BJ (cell line): ENCODE measurements at regions not wholly inside any gene's neighbourhood (a gene's known extent, or its start where the extent isn't known, plus 50 kb on each side); places are given as distances from the start of the nearest gene placed in this dataset.

Experiments
- CTCF ChIA-PET: fragments of 350-600 bp; formaldehyde crosslinking; extraction: SDS; loops from one replicate; lab custom pipeline; 2021; ENCODE audit warnings: antibody characterized with exemption, inconsistent platforms; lab: Yijun Ruan, JAX
- POLR2A ChIA-PET: fragments of 300-600 bp; sonication (Branson Sonifier 250); formaldehyde crosslinking; extraction: SDS; loops from one replicate; lab custom pipeline; 2021; ENCODE audit warnings: antibody characterized with exemption; lab: Charles Lee
- DNase-seq: peaks from one replicate; pipeline ENCODE4 v3.0.0-alpha.2; 2011; ENCODE audit warnings: low read depth
- H3K27me3 ChIP-seq: 2 replicates; pipeline ENCODE4 v1.6.0; 2011; ENCODE audit warnings: low read length; ENCODE audit not compliant: control insufficient read depth, insufficient read depth
- H3K36me3 ChIP-seq: 2 replicates; pipeline ENCODE4 v1.5.1; 2011; ENCODE audit warnings: low read length; ENCODE audit not compliant: control insufficient read depth, insufficient read depth
- H3K4me3 ChIP-seq: 2 replicates; pipeline ENCODE4 v1.5.1; 2011; ENCODE audit warnings: low read depth, mild to moderate bottlenecking, control low read depth, low read length
- TF ChIP-seq, protein P1 (sequence below): IDR thresholded peaks from 2 replicates; pipeline ENCODE4 v1.5.1; 2011; ENCODE audit warnings: low read depth, mild to moderate bottlenecking, control low read depth, inconsistent platforms, low read length, moderate library complexity; ENCODE audit not compliant: insufficient read depth

DNA sequence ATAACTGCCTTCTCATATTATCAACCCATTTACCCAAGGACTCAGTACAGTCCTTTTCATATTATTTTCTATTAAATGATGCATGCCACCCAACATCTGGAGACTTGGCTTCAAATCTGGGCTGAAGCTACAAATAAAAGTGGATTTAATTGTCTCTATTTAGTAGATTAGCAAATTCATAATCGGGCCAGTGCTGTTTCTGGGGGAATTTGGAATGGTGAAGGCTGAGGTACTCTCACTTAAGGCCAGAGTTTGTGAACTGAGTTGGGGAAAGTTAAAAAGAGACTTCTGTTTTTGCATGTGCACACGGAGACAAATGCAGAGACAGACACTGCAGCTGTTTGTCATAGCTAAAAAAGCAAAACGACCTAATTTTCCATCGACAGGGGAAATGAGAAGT is 100.9 kb downstream of the PFDN4 start:
- TF ChIP-seq, protein P1, sequence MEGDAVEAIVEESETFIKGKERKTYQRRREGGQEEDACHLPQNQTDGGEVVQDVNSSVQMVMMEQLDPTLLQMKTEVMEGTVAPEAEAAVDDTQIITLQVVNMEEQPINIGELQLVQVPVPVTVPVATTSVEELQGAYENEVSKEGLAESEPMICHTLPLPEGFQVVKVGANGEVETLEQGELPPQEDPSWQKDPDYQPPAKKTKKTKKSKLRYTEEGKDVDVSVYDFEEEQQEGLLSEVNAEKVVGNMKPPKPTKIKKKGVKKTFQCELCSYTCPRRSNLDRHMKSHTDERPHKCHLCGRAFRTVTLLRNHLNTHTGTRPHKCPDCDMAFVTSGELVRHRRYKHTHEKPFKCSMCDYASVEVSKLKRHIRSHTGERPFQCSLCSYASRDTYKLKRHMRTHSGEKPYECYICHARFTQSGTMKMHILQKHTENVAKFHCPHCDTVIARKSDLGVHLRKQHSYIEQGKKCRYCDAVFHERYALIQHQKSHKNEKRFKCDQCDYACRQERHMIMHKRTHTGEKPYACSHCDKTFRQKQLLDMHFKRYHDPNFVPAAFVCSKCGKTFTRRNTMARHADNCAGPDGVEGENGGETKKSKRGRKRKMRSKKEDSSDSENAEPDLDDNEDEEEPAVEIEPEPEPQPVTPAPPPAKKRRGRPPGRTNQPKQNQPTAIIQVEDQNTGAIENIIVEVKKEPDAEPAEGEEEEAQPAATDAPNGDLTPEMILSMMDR: no peak
- ChIA-PET POLR2A (no interaction called here), CTCF (no interaction called here)
- Histone ChIP-seq H3K36me3 (no peaks in the 10 kb centered on the region), H3K4me3 (no peak overlapping the region), H3K27me3 (no peaks in the 10 kb centered on the region)
- no peak for DNase-seq

DNA sequence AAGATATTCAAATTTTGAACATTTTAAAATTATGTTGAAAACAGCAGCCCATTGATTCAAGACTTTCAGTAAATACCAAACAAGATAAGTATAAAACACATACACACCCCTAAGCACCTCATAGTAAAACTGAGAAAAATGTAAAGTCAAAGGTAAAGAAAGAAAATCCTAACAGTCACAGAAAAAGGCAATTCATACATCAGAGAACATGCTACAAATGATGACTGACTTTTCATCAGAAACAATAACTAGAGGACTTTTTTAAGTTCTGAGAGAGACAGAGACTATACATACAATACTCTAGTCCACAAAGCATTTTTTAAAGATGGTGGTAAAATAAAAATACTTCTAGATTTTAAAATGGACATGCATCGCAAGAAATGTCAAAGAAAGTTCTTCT is 111.0 kb downstream of the PFDN4 start:
- DNase-seq: no peak
- no peaks in the 10 kb centered on the region for H3K36me3 ChIP-seq
- H3K27me3 ChIP-seq: no peaks in the 10 kb centered on the region
- CTCF ChIA-PET: no interaction called here
- TF ChIP-seq, protein P1: no peak
- H3K4me3 ChIP-seq: no peak overlapping the region
- POLR2A ChIA-PET: no interaction called here

DNA sequence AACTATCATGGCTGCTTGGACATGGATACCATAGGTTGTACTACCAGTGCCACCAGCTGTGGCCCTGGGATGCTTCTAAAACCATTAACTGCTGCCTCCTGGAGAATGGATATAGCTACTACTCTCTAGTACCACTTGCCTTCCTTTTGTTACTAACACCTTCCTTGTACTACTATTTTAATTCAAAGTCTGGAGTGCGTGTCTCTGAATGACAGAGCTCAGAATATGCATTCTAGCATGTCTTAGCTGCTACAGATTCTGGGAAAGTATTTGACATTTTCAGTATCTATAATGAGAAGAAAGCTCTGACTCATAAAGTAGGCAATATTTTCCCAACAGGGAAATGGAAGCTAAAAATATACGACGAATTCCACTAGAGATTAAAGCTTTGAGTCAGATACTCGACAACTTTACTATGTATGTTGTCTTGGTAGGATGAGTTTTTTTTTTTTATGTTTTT is 112.3 kb downstream of the PFDN4 start:
- TF ChIP-seq, protein P1: no peak
- no peak overlapping the region for H3K4me3 ChIP-seq
- H3K36me3 ChIP-seq: no peaks in the 10 kb centered on the region
- ChIA-PET POLR2A (no interaction called here), CTCF (no interaction called here)
- no peak for DNase-seq
- no peaks in the 10 kb centered on the region for H3K27me3 ChIP-seq

DNA sequence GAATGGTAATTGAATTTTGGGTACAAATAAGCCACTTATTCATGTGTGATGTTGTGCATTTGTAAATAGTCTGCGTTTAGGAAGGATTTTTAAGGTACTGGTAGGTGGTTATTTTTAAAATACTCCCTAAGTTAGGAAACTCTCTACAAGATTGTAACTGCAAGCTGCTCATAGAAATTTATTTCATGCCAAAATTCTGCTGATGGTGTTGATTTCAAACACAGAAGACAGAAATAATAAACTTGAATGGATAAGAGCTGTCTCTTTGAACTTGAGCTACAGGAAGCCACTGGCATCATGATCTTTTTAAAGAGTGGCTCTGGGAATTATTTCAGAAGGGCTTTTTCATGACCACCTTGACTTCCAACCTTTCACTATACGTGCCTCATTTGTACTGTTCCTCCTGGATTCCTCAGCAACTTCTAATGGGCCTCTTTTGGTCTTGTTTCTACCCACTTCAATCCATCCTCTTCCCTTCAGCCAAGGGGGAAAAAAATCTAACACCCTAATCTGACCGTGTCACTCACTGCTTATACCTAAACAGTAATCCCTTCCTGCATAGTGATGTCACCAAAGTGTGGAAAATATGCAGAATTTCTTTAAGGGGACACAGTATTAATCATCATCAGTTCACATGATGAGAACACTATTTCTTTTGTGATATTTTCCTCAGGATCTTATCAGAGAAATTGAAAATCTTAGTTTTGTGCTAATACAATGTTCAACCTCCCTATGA is 113.6 kb downstream of the PFDN4 start:
- H3K4me3 ChIP-seq: no peak overlapping the region
- DNase-seq: no peak
- no peaks in the 10 kb centered on the region for H3K36me3 ChIP-seq
- TF ChIP-seq, protein P1: no peak
- no peaks in the 10 kb centered on the region for H3K27me3 ChIP-seq
- CTCF ChIA-PET: no interaction called here
- POLR2A ChIA-PET: no interaction called here

DNA sequence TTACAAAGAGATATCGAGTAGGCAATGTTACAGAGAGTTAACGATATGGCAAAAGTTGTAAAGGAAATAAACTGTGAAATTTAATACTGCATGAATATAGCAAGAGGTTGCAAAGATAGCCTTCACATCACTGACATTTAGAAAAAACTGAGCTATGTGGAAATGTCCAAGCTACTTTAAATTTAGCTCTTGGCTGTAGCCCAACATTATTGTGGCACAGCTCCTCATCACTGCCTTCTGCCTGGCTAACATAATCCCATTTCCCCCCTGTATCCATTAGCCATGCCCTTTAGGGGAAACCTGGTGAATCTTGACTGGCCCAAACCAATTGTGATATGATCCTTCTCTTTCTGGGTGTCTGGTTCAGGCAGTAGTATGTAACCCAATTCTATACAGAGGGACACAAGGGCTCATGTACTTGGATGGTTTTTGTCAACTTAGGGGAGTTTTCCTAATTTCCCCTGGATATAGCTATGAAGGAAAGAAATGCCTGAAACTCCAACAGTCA is 115.4 kb downstream of the PFDN4 start:
- Histone ChIP-seq H3K27me3 (no peaks in the 10 kb centered on the region), H3K36me3 (no peaks in the 10 kb centered on the region), H3K4me3 (no peak overlapping the region)
- ChIA-PET POLR2A (no interaction called here), CTCF (no interaction called here)
- TF ChIP-seq, protein P1: no peak
- no peak for DNase-seq
